ENCODE measurements at regions not wholly inside any gene's neighbourhood (a gene's known extent, or its start where the extent isn't known, plus 50 kb on each side); places are given as distances from the start of the nearest gene placed in this dataset.

DNA sequence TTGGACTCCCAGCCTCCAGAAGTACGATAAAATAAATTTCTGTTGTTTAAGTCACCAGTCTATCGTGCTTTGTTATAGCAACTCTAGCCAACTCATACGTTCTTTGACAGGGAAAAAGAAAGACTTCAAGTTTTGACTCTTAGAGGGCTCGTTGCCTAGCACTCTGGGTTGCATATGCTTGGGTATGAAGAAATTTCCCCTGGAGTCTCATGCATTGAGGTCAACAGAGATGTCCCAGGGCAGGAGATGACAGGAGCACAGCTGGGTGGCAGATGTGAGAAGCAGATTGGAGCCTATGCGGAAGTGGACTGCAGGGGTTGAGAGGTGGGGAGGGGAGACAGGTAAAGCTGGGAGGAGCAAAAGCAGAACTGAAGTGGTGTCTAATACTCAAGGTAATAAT lies 63.3 kb upstream of the JAZF1 start (continued):
- TF ChIP-seq, protein P1, sequence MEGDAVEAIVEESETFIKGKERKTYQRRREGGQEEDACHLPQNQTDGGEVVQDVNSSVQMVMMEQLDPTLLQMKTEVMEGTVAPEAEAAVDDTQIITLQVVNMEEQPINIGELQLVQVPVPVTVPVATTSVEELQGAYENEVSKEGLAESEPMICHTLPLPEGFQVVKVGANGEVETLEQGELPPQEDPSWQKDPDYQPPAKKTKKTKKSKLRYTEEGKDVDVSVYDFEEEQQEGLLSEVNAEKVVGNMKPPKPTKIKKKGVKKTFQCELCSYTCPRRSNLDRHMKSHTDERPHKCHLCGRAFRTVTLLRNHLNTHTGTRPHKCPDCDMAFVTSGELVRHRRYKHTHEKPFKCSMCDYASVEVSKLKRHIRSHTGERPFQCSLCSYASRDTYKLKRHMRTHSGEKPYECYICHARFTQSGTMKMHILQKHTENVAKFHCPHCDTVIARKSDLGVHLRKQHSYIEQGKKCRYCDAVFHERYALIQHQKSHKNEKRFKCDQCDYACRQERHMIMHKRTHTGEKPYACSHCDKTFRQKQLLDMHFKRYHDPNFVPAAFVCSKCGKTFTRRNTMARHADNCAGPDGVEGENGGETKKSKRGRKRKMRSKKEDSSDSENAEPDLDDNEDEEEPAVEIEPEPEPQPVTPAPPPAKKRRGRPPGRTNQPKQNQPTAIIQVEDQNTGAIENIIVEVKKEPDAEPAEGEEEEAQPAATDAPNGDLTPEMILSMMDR (conservative IDR thresholded peaks at IDR 0.05; ENCODE audit: low read depth in 2 of 2), result no peak
- TF ChIP-seq, protein P2, sequence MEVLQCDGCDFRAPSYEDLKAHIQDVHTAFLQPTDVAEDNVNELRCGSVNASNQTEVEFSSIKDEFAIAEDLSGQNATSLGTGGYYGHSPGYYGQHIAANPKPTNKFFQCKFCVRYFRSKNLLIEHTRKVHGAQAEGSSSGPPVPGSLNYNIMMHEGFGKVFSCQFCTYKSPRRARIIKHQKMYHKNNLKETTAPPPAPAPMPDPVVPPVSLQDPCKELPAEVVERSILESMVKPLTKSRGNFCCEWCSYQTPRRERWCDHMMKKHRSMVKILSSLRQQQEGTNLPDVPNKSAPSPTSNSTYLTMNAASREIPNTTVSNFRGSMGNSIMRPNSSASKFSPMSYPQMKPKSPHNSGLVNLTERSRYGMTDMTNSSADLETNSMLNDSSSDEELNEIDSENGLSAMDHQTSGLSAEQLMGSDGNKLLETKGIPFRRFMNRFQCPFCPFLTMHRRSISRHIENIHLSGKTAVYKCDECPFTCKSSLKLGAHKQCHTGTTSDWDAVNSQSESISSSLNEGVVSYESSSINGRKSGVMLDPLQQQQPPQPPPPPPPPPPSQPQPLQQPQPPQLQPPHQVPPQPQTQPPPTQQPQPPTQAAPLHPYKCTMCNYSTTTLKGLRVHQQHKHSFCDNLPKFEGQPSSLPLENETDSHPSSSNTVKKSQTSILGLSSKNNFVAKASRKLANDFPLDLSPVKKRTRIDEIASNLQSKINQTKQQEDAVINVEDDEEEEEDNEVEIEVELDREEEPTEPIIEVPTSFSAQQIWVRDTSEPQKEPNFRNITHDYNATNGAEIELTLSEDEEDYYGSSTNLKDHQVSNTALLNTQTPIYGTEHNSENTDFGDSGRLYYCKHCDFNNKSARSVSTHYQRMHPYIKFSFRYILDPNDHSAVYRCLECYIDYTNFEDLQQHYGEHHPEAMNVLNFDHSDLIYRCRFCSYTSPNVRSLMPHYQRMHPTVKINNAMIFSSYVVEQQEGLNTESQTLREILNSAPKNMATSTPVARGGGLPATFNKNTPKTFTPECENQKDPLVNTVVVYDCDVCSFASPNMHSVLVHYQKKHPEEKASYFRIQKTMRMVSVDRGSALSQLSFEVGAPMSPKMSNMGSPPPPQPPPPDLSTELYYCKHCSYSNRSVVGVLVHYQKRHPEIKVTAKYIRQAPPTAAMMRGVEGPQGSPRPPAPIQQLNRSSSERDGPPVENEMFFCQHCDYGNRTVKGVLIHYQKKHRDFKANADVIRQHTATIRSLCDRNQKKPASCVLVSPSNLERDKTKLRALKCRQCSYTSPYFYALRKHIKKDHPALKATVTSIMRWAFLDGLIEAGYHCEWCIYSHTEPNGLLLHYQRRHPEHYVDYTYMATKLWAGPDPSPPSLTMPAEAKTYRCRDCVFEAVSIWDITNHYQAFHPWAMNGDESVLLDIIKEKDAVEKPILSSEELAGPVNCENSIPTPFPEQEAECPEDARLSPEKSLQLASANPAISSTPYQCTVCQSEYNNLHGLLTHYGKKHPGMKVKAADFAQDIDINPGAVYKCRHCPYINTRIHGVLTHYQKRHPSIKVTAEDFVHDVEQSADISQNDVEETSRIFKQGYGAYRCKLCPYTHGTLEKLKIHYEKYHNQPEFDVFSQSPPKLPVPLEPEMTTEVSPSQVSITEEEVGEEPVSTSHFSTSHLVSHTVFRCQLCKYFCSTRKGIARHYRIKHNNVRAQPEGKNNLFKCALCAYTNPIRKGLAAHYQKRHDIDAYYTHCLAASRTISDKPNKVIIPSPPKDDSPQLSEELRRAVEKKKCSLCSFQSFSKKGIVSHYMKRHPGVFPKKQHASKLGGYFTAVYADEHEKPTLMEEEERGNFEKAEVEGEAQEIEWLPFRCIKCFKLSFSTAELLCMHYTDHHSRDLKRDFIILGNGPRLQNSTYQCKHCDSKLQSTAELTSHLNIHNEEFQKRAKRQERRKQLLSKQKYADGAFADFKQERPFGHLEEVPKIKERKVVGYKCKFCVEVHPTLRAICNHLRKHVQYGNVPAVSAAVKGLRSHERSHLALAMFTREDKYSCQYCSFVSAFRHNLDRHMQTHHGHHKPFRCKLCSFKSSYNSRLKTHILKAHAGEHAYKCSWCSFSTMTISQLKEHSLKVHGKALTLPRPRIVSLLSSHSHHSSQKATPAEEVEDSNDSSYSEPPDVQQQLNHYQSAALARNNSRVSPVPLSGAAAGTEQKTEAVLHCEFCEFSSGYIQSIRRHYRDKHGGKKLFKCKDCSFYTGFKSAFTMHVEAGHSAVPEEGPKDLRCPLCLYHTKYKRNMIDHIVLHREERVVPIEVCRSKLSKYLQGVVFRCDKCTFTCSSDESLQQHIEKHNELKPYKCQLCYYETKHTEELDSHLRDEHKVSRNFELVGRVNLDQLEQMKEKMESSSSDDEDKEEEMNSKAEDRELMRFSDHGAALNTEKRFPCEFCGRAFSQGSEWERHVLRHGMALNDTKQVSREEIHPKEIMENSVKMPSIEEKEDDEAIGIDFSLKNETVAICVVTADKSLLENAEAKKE (CRISPR knock-in tag; IDR thresholded peaks at IDR 0.05), result no peak
- TF ChIP-seq, protein P3, sequence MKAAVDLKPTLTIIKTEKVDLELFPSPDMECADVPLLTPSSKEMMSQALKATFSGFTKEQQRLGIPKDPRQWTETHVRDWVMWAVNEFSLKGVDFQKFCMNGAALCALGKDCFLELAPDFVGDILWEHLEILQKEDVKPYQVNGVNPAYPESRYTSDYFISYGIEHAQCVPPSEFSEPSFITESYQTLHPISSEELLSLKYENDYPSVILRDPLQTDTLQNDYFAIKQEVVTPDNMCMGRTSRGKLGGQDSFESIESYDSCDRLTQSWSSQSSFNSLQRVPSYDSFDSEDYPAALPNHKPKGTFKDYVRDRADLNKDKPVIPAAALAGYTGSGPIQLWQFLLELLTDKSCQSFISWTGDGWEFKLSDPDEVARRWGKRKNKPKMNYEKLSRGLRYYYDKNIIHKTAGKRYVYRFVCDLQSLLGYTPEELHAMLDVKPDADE (IDR thresholded peaks at IDR 0.05), result no peak
- no peak for TF ChIP-seq NANOG (IDR thresholded peaks at IDR 0.05; ENCODE audit: borderline replicate concordance)

DNA sequence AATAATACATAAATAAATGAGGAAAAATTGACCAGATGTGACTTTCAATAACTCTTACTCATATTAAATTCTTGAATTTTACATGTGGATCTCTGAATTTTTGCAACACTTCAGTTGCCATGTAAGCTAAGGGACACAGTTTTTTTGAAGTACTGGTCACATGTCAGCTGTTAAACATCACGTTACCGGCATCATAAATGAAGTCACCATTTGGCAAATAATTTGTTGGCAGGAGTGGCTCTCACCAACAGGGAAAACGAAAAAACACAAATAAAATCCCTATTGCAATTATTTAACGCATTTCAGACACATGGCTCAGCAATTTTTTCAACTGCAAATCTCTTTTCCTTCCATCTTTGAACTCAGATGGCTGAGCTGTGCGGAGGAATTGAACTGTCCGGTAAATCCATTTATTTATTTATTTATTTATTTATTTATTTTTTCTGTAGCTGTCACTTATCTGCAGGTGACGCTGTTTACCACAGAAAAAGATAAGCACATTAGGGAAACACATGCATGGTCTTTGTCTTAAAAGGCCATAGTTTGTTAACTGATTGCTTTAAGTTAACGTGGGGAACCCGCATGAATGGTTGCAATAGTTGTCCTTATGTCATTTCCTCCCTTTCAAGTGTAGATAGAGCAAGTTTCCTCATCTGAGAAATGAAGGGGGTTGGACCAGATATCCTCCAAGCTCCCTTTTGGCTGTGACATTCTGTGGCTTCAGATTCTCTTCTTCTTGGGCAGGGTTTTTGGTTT lies 64.7 kb upstream of the JAZF1 start:
- ATAC-seq (no peak), DNase-seq (ENCODE audit: low spot score) (peak; percentile 50)
- no peak overlapping the region for H3K4me3 ChIP-seq
- H3K79me2 ChIP-seq (replicated peaks; ENCODE audit: insufficient read depth), result no peaks in the 10 kb centered on the region
- no peaks in the 10 kb centered on the region for H3K27me3 ChIP-seq (ENCODE audit: insufficient read depth)
- H3K4me1 Mint-ChIP-seq, result peaks cover 11% of the 10 kb centered on the region
- no peaks in the 10 kb centered on the region for H3K9me2 ChIP-seq (ENCODE audit: insufficient read depth)
- H3K4me1 ChIP-seq (ENCODE audit: insufficient read depth), result peaks cover 18% of the 10 kb centered on the region; the same call in 1 of the 2 replicates
- no peak overlapping the region for H3K4me3 Mint-ChIP-seq
- H3K27ac Mint-ChIP-seq, result no peak overlapping the region
- H3K27ac ChIP-seq (ENCODE audit: low read depth), result peak overlapping the region; percentile 70; the same call in 1 of the 2 replicates
- peak overlapping the region; percentile 39; the same call in 1 of the 2 replicates for H3K4me2 ChIP-seq
- no peaks in the 10 kb centered on the region for H3K27me3 Mint-ChIP-seq (ENCODE audit: insufficient read depth, low read depth, poor library complexity)
- H2AFZ ChIP-seq, result peak overlapping the region; percentile 80
- no peaks in the 10 kb centered on the region for H3K36me3 ChIP-seq (ENCODE audit: insufficient read depth)
- no peaks in the 10 kb centered on the region for H3F3A ChIP-seq (replicated peaks; ENCODE audit: low read depth)
- H3K36me3 Mint-ChIP-seq (ENCODE audit: low read depth), result peaks cover 3% of the 10 kb centered on the region; the same call in 2 of the 3 replicates
- no peaks in the 10 kb centered on the region for H4K20me1 ChIP-seq (replicated peaks; ENCODE audit: insufficient read depth)
- H3K9me3 Mint-ChIP-seq, result peaks cover 7% of the 10 kb centered on the region; the same call in 2 of the 3 replicates
- TF ChIP-seq EZH2phosphoT487 (IDR thresholded peaks at IDR 0.05; ENCODE audit: unreplicated experiment) (no peak), POLR2AphosphoS5 (IDR thresholded peaks at IDR 0.05; ENCODE audit: low read depth) (no peak), EZH2 (IDR thresholded peaks at IDR 0.05; ENCODE audit: low read depth, unreplicated experiment) (no peak), ZNF114 (CRISPR knock-in tag; IDR thresholded peaks at IDR 0.05) (no peak)
- TF ChIP-seq, protein P4, sequence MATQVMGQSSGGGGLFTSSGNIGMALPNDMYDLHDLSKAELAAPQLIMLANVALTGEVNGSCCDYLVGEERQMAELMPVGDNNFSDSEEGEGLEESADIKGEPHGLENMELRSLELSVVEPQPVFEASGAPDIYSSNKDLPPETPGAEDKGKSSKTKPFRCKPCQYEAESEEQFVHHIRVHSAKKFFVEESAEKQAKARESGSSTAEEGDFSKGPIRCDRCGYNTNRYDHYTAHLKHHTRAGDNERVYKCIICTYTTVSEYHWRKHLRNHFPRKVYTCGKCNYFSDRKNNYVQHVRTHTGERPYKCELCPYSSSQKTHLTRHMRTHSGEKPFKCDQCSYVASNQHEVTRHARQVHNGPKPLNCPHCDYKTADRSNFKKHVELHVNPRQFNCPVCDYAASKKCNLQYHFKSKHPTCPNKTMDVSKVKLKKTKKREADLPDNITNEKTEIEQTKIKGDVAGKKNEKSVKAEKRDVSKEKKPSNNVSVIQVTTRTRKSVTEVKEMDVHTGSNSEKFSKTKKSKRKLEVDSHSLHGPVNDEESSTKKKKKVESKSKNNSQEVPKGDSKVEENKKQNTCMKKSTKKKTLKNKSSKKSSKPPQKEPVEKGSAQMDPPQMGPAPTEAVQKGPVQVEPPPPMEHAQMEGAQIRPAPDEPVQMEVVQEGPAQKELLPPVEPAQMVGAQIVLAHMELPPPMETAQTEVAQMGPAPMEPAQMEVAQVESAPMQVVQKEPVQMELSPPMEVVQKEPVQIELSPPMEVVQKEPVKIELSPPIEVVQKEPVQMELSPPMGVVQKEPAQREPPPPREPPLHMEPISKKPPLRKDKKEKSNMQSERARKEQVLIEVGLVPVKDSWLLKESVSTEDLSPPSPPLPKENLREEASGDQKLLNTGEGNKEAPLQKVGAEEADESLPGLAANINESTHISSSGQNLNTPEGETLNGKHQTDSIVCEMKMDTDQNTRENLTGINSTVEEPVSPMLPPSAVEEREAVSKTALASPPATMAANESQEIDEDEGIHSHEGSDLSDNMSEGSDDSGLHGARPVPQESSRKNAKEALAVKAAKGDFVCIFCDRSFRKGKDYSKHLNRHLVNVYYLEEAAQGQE (IDR thresholded peaks at IDR 0.05; ENCODE audit: unreplicated experiment), result no peak

Data from GM23338 (cell line).